ENCODE measurements at regions not wholly inside any gene's neighbourhood (a gene's known extent, or its start where the extent isn't known, plus 50 kb on each side); places are given as distances from the start of the nearest gene placed in this dataset.

- Mint-ChIP-seq H3K27me3 (peaks cover 25% of the 10 kb centered on the region), H3K4me3 (no peak overlapping the region), H3K9me3 (peaks cover 0 to 2% (median 0%) of the 10 kb centered on the region in 7 donors), H3K4me1 (peaks cover 0 to 6% (median under 1%) of the 10 kb centered on the region in 4 donors), H3K27ac (no peak overlapping the region), H3K36me3 (no peaks in the 10 kb centered on the region)
- ATAC-seq (ENCODE audit: low read depth in 2 of 2) (no peak), DNase-seq (no peak)
- Histone ChIP-seq H3K9me3 (ENCODE audit: control insufficient read depth in 2 of 2, low read length in 2 of 2) (no peaks in the 10 kb centered on the region), H3K27ac (ENCODE audit: insufficient read depth, low read length, poor library complexity, severe bottlenecking) (no peak overlapping the region), H3K4me3 (ENCODE audit: low read depth, low read length) (no peak overlapping the region), H3K27me3 (ENCODE audit: control insufficient read depth, insufficient read depth, low read length) (no peaks in the 10 kb centered on the region), H3K36me3 (ENCODE audit: control insufficient read depth, insufficient read depth, low read length) (no peaks in the 10 kb centered on the region), H3K4me1 (ENCODE audit: control insufficient read depth, insufficient read depth, low read length, poor library complexity, severe bottlenecking) (no peaks in the 10 kb centered on the region)
Measured at GRCh38 chr1:30645807-30646206, 77.6 kb downstream of the MATN1 start.

GRCh38 chr1:30642391-30643120 lies 80.8 kb downstream of the MATN1 start:
- Mint-ChIP-seq H3K27ac (no peak overlapping the region), H3K27me3 (peaks cover 11% of the 10 kb centered on the region), H3K4me3 (no peak overlapping the region), H3K4me1 (no peaks in the 10 kb centered on the region), H3K9me3 (no peaks in the 10 kb centered on the region), H3K36me3 (no peaks in the 10 kb centered on the region)
- Histone ChIP-seq H3K9me3 (ENCODE audit: control insufficient read depth in 2 of 2, low read length in 2 of 2) (no peaks in the 10 kb centered on the region), H3K27ac (ENCODE audit: insufficient read depth, low read length, poor library complexity, severe bottlenecking) (no peak overlapping the region), H3K36me3 (ENCODE audit: control insufficient read depth, insufficient read depth, low read length) (no peaks in the 10 kb centered on the region), H3K4me1 (ENCODE audit: control insufficient read depth, insufficient read depth, low read length, poor library complexity, severe bottlenecking) (no peaks in the 10 kb centered on the region), H3K27me3 (ENCODE audit: control insufficient read depth, insufficient read depth, low read length) (no peaks in the 10 kb centered on the region), H3K4me3 (ENCODE audit: low read depth, low read length) (no peak overlapping the region)
- DNase-seq (no peak), ATAC-seq (ENCODE audit: low read depth in 2 of 2) (no peak)

GRCh38 chr1:30641572-30642353 lies 81.6 kb downstream of the MATN1 start:
- no peak for ATAC-seq (ENCODE audit: low read depth in 2 of 2)
- no peaks in the 10 kb centered on the region for H3K4me1 Mint-ChIP-seq
- H3K27me3 Mint-ChIP-seq: peaks cover 14% of the 10 kb centered on the region
- Histone ChIP-seq H3K27ac (ENCODE audit: insufficient read depth, low read length, poor library complexity, severe bottlenecking) (no peak overlapping the region), H3K9me3 (ENCODE audit: control insufficient read depth in 2 of 2, low read length in 2 of 2) (no peaks in the 10 kb centered on the region), H3K4me1 (ENCODE audit: control insufficient read depth, insufficient read depth, low read length, poor library complexity, severe bottlenecking) (no peaks in the 10 kb centered on the region), H3K36me3 (ENCODE audit: control insufficient read depth, insufficient read depth, low read length) (no peaks in the 10 kb centered on the region), H3K4me3 (ENCODE audit: low read depth, low read length) (no peak overlapping the region), H3K27me3 (ENCODE audit: control insufficient read depth, insufficient read depth, low read length) (no peaks in the 10 kb centered on the region)
- H3K36me3 Mint-ChIP-seq: no peaks in the 10 kb centered on the region
- H3K27ac Mint-ChIP-seq: no peak overlapping the region
- H3K4me3 Mint-ChIP-seq: no peak overlapping the region
- no peaks in the 10 kb centered on the region for H3K9me3 Mint-ChIP-seq
- no peak for DNase-seq

GRCh38 chr1:30639881-30640452 lies 83.4 kb downstream of the MATN1 start:
- Histone ChIP-seq H3K9me3 (ENCODE audit: control insufficient read depth in 2 of 2, low read length in 2 of 2) (no peaks in the 10 kb centered on the region), H3K27ac (ENCODE audit: insufficient read depth, low read length, poor library complexity, severe bottlenecking) (no peak overlapping the region), H3K27me3 (ENCODE audit: control insufficient read depth, insufficient read depth, low read length) (no peaks in the 10 kb centered on the region), H3K4me3 (ENCODE audit: low read depth, low read length) (no peak overlapping the region), H3K4me1 (ENCODE audit: control insufficient read depth, insufficient read depth, low read length, poor library complexity, severe bottlenecking) (no peaks in the 10 kb centered on the region), H3K36me3 (ENCODE audit: control insufficient read depth, insufficient read depth, low read length) (no peaks in the 10 kb centered on the region)
- Mint-ChIP-seq H3K27ac (no peak overlapping the region), H3K4me3 (no peak overlapping the region), H3K27me3 (peaks cover 11% of the 10 kb centered on the region), H3K36me3 (no peaks in the 10 kb centered on the region), H3K9me3 (no peaks in the 10 kb centered on the region), H3K4me1 (no peaks in the 10 kb centered on the region)
- DNase-seq (no peak), ATAC-seq (ENCODE audit: low read depth in 2 of 2) (no peak)

GRCh38 chr1:30638811-30639210 lies 84.6 kb downstream of the MATN1 start:
- no peaks in the 10 kb centered on the region for H3K4me1 Mint-ChIP-seq
- no peak overlapping the region for H3K4me3 ChIP-seq (ENCODE audit: low read depth, low read length)
- peaks cover 9% of the 10 kb centered on the region for H3K27me3 Mint-ChIP-seq
- no peaks in the 10 kb centered on the region for H3K27me3 ChIP-seq (ENCODE audit: control insufficient read depth, insufficient read depth, low read length)
- H3K9me3 Mint-ChIP-seq: no peaks in the 10 kb centered on the region
- H3K4me3 Mint-ChIP-seq: no peak overlapping the region
- no peaks in the 10 kb centered on the region for H3K4me1 ChIP-seq (ENCODE audit: control insufficient read depth, insufficient read depth, low read length, poor library complexity, severe bottlenecking)
- ATAC-seq (ENCODE audit: low read depth in 2 of 2) (no peak), DNase-seq (no peak)
- no peak overlapping the region for H3K27ac ChIP-seq (ENCODE audit: insufficient read depth, low read length, poor library complexity, severe bottlenecking)
- H3K36me3 ChIP-seq (ENCODE audit: control insufficient read depth, insufficient read depth, low read length): no peaks in the 10 kb centered on the region
- no peak overlapping the region for H3K27ac Mint-ChIP-seq
- H3K36me3 Mint-ChIP-seq: no peaks in the 10 kb centered on the region
- H3K9me3 ChIP-seq (ENCODE audit: control insufficient read depth in 2 of 2, low read length in 2 of 2): no peaks in the 10 kb centered on the region

- no peaks in the 10 kb centered on the region for H3K9me3 Mint-ChIP-seq
- H3K4me1 Mint-ChIP-seq: no peaks in the 10 kb centered on the region
- no peak overlapping the region for H3K4me3 Mint-ChIP-seq
- H3K27ac Mint-ChIP-seq: no peak overlapping the region
- Histone ChIP-seq H3K36me3 (ENCODE audit: control insufficient read depth, insufficient read depth, low read length) (no peaks in the 10 kb centered on the region), H3K4me3 (ENCODE audit: low read depth, low read length) (no peak overlapping the region), H3K27me3 (ENCODE audit: control insufficient read depth, insufficient read depth, low read length) (no peaks in the 10 kb centered on the region), H3K4me1 (ENCODE audit: control insufficient read depth, insufficient read depth, low read length, poor library complexity, severe bottlenecking) (no peaks in the 10 kb centered on the region), H3K27ac (ENCODE audit: insufficient read depth, low read length, poor library complexity, severe bottlenecking) (no peak overlapping the region), H3K9me3 (ENCODE audit: control insufficient read depth in 2 of 2, low read length in 2 of 2) (no peaks in the 10 kb centered on the region)
- DNase-seq (no peak), ATAC-seq (ENCODE audit: low read depth in 2 of 2) (no peak)
- H3K36me3 Mint-ChIP-seq: no peaks in the 10 kb centered on the region
- peaks cover 5% of the 10 kb centered on the region for H3K27me3 Mint-ChIP-seq
Measured at GRCh38 chr1:30638086-30638485, 85.3 kb downstream of the MATN1 start.

- no peaks in the 10 kb centered on the region for H3K9me3 ChIP-seq (ENCODE audit: control insufficient read depth in 2 of 2, low read length in 2 of 2)
- H3K27me3 ChIP-seq (ENCODE audit: control insufficient read depth, insufficient read depth, low read length): no peaks in the 10 kb centered on the region
- H3K27ac Mint-ChIP-seq: no peak overlapping the region
- no peaks in the 10 kb centered on the region for H3K36me3 Mint-ChIP-seq
- no peaks in the 10 kb centered on the region for H3K36me3 ChIP-seq (ENCODE audit: control insufficient read depth, insufficient read depth, low read length)
- H3K27ac ChIP-seq (ENCODE audit: insufficient read depth, low read length, poor library complexity, severe bottlenecking): no peak overlapping the region
- no peaks in the 10 kb centered on the region for H3K9me3 Mint-ChIP-seq
- H3K4me1 ChIP-seq (ENCODE audit: control insufficient read depth, insufficient read depth, low read length, poor library complexity, severe bottlenecking): no peaks in the 10 kb centered on the region
- no peak overlapping the region for H3K4me3 ChIP-seq (ENCODE audit: low read depth, low read length)
- ATAC-seq (ENCODE audit: low read depth in 2 of 2) (no peak), DNase-seq (no peak)
- no peaks in the 10 kb centered on the region for H3K4me1 Mint-ChIP-seq
- H3K27me3 Mint-ChIP-seq: peaks cover 5% of the 10 kb centered on the region
- H3K4me3 Mint-ChIP-seq: no peak overlapping the region
Measured at GRCh38 chr1:30637183-30637980, 86.0 kb downstream of the MATN1 start.
